ENCODE measurements at regions not wholly inside any gene's neighbourhood (a gene's known extent, or its start where the extent isn't known, plus 50 kb on each side); places are given as distances from the start of the nearest gene placed in this dataset.

- TF ChIP-seq CTCF (IDR thresholded peaks at IDR 0.05): no peak
- no peaks in the 10 kb centered on the region for H3K9me3 ChIP-seq
- no peaks in the 10 kb centered on the region for H3K4me1 ChIP-seq (ENCODE audit: low read depth)
- DNase-seq (no peak), ATAC-seq (no peak)
- intact Hi-C loops (cut with DNase I, micrococcal nuclease): no loop called here
- H3K4me3 ChIP-seq: no peak overlapping the region
- no peaks in the 10 kb centered on the region for H3K36me3 ChIP-seq (ENCODE audit: low read depth)
Observed at GRCh38 chr2:3082705-3083104, 294.9 kb downstream of the EIPR1 start.

- H3K4me3 ChIP-seq: no peak overlapping the region
- H3K36me3 ChIP-seq (ENCODE audit: low read depth): no peaks in the 10 kb centered on the region
- no peak for DNase-seq
- no peaks in the 10 kb centered on the region for H3K9me3 ChIP-seq
- no peaks in the 10 kb centered on the region for H3K4me1 ChIP-seq (ENCODE audit: low read depth)
- intact Hi-C loops (cut with DNase I, micrococcal nuclease): no loop called here
- ATAC-seq: no peak
- TF ChIP-seq CTCF (IDR thresholded peaks at IDR 0.05): no peak
Observed at GRCh38 chr2:3079959-3080948, 297.4 kb downstream of the EIPR1 start.

- no peaks in the 10 kb centered on the region for H3K4me1 ChIP-seq (ENCODE audit: low read depth)
- H3K36me3 ChIP-seq (ENCODE audit: low read depth): no peaks in the 10 kb centered on the region
- no peaks in the 10 kb centered on the region for H3K9me3 ChIP-seq
- ATAC-seq (no peak), DNase-seq (no peak)
- H3K4me3 ChIP-seq: no peak overlapping the region
- TF ChIP-seq CTCF (IDR thresholded peaks at IDR 0.05): no peak
- intact Hi-C loops (cut with DNase I, micrococcal nuclease): no loop called here
Observed at GRCh38 chr2:3079466-3079865, 298.2 kb downstream of the EIPR1 start.

GRCh38 chr2:3078684-3079083, 298.9 kb downstream of the EIPR1 start:
- intact Hi-C loops (cut with DNase I, micrococcal nuclease): no loop called here
- H3K4me3 ChIP-seq: no peak overlapping the region
- no peaks in the 10 kb centered on the region for H3K4me1 ChIP-seq (ENCODE audit: low read depth)
- DNase-seq (no peak), ATAC-seq (no peak)
- TF ChIP-seq CTCF (IDR thresholded peaks at IDR 0.05): no peak
- no peaks in the 10 kb centered on the region for H3K9me3 ChIP-seq
- H3K36me3 ChIP-seq (ENCODE audit: low read depth): no peaks in the 10 kb centered on the region

- intact Hi-C loops (cut with DNase I, micrococcal nuclease): no loop called here
- no peak for TF ChIP-seq CTCF (IDR thresholded peaks at IDR 0.05)
- no peak for ATAC-seq
- H3K4me3 ChIP-seq: no peak overlapping the region
- no peaks in the 10 kb centered on the region for H3K4me1 ChIP-seq (ENCODE audit: low read depth)
- H3K36me3 ChIP-seq (ENCODE audit: low read depth): no peaks in the 10 kb centered on the region
- H3K9me3 ChIP-seq: no peaks in the 10 kb centered on the region
- no peak for DNase-seq
Observed at GRCh38 chr2:3076848-3077642, 300.6 kb downstream of the EIPR1 start.

Data from mucosa of descending colon (tissue), 3 donors.